Suprapubic skin (tissue), 4 donors: ENCODE measurements at regions not wholly inside any gene's neighbourhood (a gene's known extent, or its start where the extent isn't known, plus 50 kb on each side); places are given as distances from the start of the nearest gene placed in this dataset.

Source experiments
- CTCF ChIP-seq, 2 donors: fragments of 200-600 bp in 1 of 2; fragments of 450-650 bp in 1 of 2; sonication (generic) in 1 of 2; IDR thresholded peaks; one replicate each; pipeline ENCODE4 v1.5.1; 2016 to 2019; ENCODE audit warnings: antibody characterized with exemption in 2 of 2, mild to moderate bottlenecking in 1 of 2, moderate library complexity in 1 of 2
- EP300 ChIP-seq: sonication (generic); formaldehyde crosslinking; IDR thresholded peaks from one replicate; pipeline ENCODE4 v1.6.1; 2017; ENCODE audit warnings: antibody characterized with exemption
- POLR2A ChIP-seq, 2 donors: fragments of 450-650 bp; IDR thresholded peaks; one replicate each; pipeline ENCODE4 v1.6.1; 2017; ENCODE audit warnings: antibody characterized with exemption in 2 of 2, mild to moderate bottlenecking in 2 of 2, moderate library complexity in 2 of 2
- POLR2AphosphoS5 ChIP-seq, 3 donors: sonication (generic); formaldehyde crosslinking; IDR thresholded peaks; one replicate each; pipeline ENCODE4 v1.6.1; 2017; ENCODE audit warnings: antibody characterized with exemption in 3 of 3

- TF ChIP-seq CTCF (IDR thresholded peaks at IDR 0.05) = no peak
- no peak for TF ChIP-seq POLR2A (IDR thresholded peaks at IDR 0.05)
- TF ChIP-seq POLR2AphosphoS5 (IDR thresholded peaks at IDR 0.05) = no peak
- no peak for TF ChIP-seq EP300
Measured at GRCh38 chr12:93254911-93255310, 122.8 kb upstream of the NUDT4 start.
